Tibial artery (tissue), 4 donors: ENCODE measurements at regions not wholly inside any gene's neighbourhood (a gene's known extent, or its start where the extent isn't known, plus 50 kb on each side); places are given as distances from the start of the nearest gene placed in this dataset.
"Not testable (repeated sequence)": the region's sequence is repeated elsewhere in the genome, so short reads cannot be mapped to it uniquely, and the experiment has no call there.

Experiments used
- DNase-seq, 2 donors: peaks; one replicate each; pipeline ENCODE4 v3.0.0-alpha.2; 2019
- H3K27ac ChIP-seq, 2 donors: fragments of 200-600 bp; sonication (generic) in 1 of 2; 1 replicate in 1 of 2; 2 replicates in 1 of 2; pipeline ENCODE4 v1.5.1; 2018 to 2019; ENCODE audit warnings: mild to moderate bottlenecking in 1 of 2
- H3K27me3 ChIP-seq, 2 donors: fragments of 200-600 bp; sonication (generic) in 1 of 2; one replicate each; pipeline versions ENCODE4 v1.5.1 to v1.6.0; 2016 to 2019
- H3K36me3 ChIP-seq, 3 donors: fragments of 200-600 bp; sonication (generic) in 2 of 3; one replicate each; pipeline ENCODE4 v1.5.1; 2016 to 2019; ENCODE audit warnings: mild to moderate bottlenecking in 2 of 3
- H3K4me1 ChIP-seq, 4 donors: fragments of 200-600 bp; sonication (generic) in 2 of 4; 1 replicate in 3 of 4; 2 replicates in 1 of 4; pipeline ENCODE4 v1.5.1; 2016 to 2019
- H3K4me3 ChIP-seq, 2 donors: fragments of 200-600 bp; sonication (generic) in 1 of 2; 1 replicate in 1 of 2; 2 replicates in 1 of 2; pipeline ENCODE4 v1.5.1; 2018 to 2019; ENCODE audit warnings: mild to moderate bottlenecking in 2 of 2
- H3K9me3 ChIP-seq, 3 donors: fragments of 200-600 bp; sonication (generic) in 1 of 3; one replicate each; pipeline ENCODE4 v1.5.1; 2016 to 2019
- intact Hi-C: fragments of 100-400 bp; cut with DNase I; formaldehyde crosslinking; loops from one replicate; pipeline ENCODE4 v1.15.0; 2023; ENCODE audit warnings: low total_unique reads
- TF ChIP-seq, protein P1 (sequence below), 2 experiments: fragments of 200-600 bp in 1 of 2; fragments of 450-650 bp in 1 of 2; IDR thresholded peaks; one replicate each; pipeline ENCODE4 v1.5.1; 2017 to 2019; ENCODE audit warnings: antibody characterized with exemption in 2 of 2, mild to moderate bottlenecking in 1 of 2, moderate library complexity in 1 of 2

DNA sequence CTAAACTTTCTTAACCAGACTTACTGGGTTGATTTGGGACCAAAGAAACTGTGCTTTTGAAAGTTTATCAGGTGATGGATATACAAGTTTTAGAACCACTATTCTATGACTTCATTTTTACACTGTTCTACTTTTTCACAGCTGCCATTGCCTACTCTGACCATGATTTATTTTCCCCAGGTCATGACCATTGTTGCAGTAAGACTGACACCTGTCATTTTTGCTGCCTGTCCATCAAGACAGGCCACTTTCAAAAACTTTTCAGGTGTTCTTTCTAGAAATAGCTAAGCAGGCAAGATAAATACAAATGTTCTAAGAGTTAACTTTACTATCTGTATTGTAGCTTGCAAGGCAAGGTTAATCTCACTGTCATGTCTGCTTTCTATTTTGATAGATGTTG is 147.9 kb upstream of the SEMA3C start:
- H3K27me3 ChIP-seq = no peaks in the 10 kb centered on the region
- H3K4me3 ChIP-seq = no peak overlapping the region
- no peak overlapping the region for H3K27ac ChIP-seq
- intact Hi-C loops = no loop called here
- TF ChIP-seq, protein P1, sequence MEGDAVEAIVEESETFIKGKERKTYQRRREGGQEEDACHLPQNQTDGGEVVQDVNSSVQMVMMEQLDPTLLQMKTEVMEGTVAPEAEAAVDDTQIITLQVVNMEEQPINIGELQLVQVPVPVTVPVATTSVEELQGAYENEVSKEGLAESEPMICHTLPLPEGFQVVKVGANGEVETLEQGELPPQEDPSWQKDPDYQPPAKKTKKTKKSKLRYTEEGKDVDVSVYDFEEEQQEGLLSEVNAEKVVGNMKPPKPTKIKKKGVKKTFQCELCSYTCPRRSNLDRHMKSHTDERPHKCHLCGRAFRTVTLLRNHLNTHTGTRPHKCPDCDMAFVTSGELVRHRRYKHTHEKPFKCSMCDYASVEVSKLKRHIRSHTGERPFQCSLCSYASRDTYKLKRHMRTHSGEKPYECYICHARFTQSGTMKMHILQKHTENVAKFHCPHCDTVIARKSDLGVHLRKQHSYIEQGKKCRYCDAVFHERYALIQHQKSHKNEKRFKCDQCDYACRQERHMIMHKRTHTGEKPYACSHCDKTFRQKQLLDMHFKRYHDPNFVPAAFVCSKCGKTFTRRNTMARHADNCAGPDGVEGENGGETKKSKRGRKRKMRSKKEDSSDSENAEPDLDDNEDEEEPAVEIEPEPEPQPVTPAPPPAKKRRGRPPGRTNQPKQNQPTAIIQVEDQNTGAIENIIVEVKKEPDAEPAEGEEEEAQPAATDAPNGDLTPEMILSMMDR (IDR thresholded peaks at IDR 0.05) = no peak
- H3K9me3 ChIP-seq = no peaks in the 10 kb centered on the region
- peaks cover 0 to 24% (median 0%) of the 10 kb centered on the region in 4 donors for H3K4me1 ChIP-seq
- H3K36me3 ChIP-seq = no peaks in the 10 kb centered on the region
- no peak for DNase-seq

- TF ChIP-seq, protein P1 (IDR thresholded peaks at IDR 0.05) = no peak
- H3K9me3 ChIP-seq = no peaks in the 10 kb centered on the region
- no peak overlapping the region for H3K4me3 ChIP-seq
- H3K4me1 ChIP-seq = peaks cover 0 to 24% (median 0%) of the 10 kb centered on the region in 4 donors
- no peak for DNase-seq
- H3K27ac ChIP-seq = peak overlapping the region in 1 of 2 donors; percentile 27
- H3K27me3 ChIP-seq = no peaks in the 10 kb centered on the region
- no peaks in the 10 kb centered on the region for H3K36me3 ChIP-seq
- intact Hi-C loops = no loop called here
Observed at GRCh38 chr7:81064426-81064825, 145.6 kb upstream of the SEMA3C start.

DNA sequence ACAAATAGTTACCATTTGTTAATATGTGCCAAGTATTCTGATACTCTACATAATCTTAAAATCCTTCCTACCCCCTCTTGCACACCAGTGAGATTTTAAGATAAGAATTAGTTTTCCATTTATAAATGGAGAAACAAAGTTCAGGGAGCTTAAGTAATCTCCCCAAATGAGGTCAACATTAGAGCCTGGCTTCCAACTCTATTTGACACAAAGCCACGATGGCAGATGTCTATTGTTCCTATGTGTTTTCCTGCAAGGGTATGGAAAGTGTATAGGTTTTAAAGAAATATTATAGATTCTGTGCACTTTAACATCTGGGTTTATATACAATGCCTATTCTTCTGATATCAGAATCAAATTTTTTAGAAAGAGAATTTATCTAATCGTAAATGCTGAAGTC is 143.9 kb upstream of the SEMA3C start:
- Histone ChIP-seq H3K36me3 (no peaks in the 10 kb centered on the region), H3K9me3 (no peaks in the 10 kb centered on the region), H3K4me1 (peaks cover 0 to 24% (median 0%) of the 10 kb centered on the region in 4 donors), H3K27ac (no peak overlapping the region), H3K27me3 (no peaks in the 10 kb centered on the region), H3K4me3 (no peak overlapping the region)
- TF ChIP-seq, protein P1 (IDR thresholded peaks at IDR 0.05) = no peak
- DNase-seq = no peak
- intact Hi-C loops = no loop called here

DNA sequence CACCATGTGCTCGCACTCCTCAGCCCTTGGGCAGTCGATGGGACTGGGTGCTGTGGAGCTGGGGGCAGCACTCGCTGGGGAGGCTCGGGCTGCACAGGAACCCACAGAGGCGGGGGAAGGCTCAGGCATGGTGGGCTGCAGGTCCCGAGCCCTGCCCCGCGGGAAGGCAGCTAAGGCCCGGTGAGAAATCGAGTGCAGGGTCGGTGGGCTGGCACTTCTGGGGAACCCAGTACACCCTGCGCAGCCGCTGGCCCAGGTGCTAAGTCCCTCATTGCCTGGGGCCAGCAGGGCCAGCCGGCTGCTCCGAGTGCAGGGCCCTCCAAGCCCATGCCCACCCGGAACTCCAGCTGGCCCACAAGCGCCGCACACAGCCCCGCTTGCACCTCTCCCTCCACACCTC is 138.6 kb upstream of the SEMA3C start:
- H3K36me3 ChIP-seq, H3K27ac ChIP-seq, H3K9me3 ChIP-seq, intact Hi-C loops, H3K27me3 ChIP-seq, H3K4me3 ChIP-seq, H3K4me1 ChIP-seq, DNase-seq: not testable (repeated sequence)

GRCh38 chr7:81053623-81054022 is 134.8 kb upstream of the SEMA3C start:
- H3K27me3 ChIP-seq = no peaks in the 10 kb centered on the region
- no peaks in the 10 kb centered on the region for H3K4me1 ChIP-seq
- H3K36me3 ChIP-seq = no peaks in the 10 kb centered on the region
- DNase-seq = no peak
- TF ChIP-seq, protein P1 (IDR thresholded peaks at IDR 0.05) = no peak
- intact Hi-C loops = no loop called here
- no peaks in the 10 kb centered on the region for H3K9me3 ChIP-seq
- no peak overlapping the region for H3K27ac ChIP-seq
- no peak overlapping the region for H3K4me3 ChIP-seq

- intact Hi-C loops = no loop called here
- Histone ChIP-seq H3K4me3 (no peak overlapping the region), H3K9me3 (peaks cover 0 to 5% (median 4%) of the 10 kb centered on the region in 3 donors), H3K4me1 (no peaks in the 10 kb centered on the region), H3K27me3 (no peaks in the 10 kb centered on the region), H3K36me3 (no peaks in the 10 kb centered on the region), H3K27ac (no peak overlapping the region)
- DNase-seq = no peak
- TF ChIP-seq, protein P1 (IDR thresholded peaks at IDR 0.05) = no peak
Observed at GRCh38 chr7:81051811-81052413, 133.1 kb upstream of the SEMA3C start.
